SK-N-MC (cell line): ENCODE measurements at regions not wholly inside any gene's neighbourhood (a gene's known extent, or its start where the extent isn't known, plus 50 kb on each side); places are given as distances from the start of the nearest gene placed in this dataset.
"Not testable (repeated sequence)": the region's sequence is repeated elsewhere in the genome, so short reads cannot be mapped to it uniquely, and the experiment has no call there.

Experiments
- DNase-seq: peaks from one replicate; pipeline ENCODE4 v3.0.0-alpha.2; 2011; ENCODE audit warnings: low read depth, low spot score
- H3K27ac ChIP-seq: fragments of 200-600 bp; sonication (generic); 2 replicates; pipeline ENCODE4 v1.5.1; 2016; ENCODE audit warnings: mixed run types
- H3K36me3 ChIP-seq: fragments of 200-600 bp; sonication (generic); 2 replicates; pipeline ENCODE4 v1.6.1; 2017; ENCODE audit warnings: antibody characterized with exemption, low read length, mixed read lengths; ENCODE audit not compliant: insufficient read depth
- H3K4me3 ChIP-seq: fragments of 200-600 bp; sonication (generic); 2 replicates; pipeline ENCODE4 v1.5.1; 2016
- H3K9ac ChIP-seq: fragments of 200-600 bp; sonication (generic); 2 replicates; pipeline ENCODE4 v1.8.0; 2017; ENCODE audit warnings: mixed run types, mixed read lengths; ENCODE audit not compliant: insufficient read length
- H3K9me3 ChIP-seq: fragments of 200-600 bp; sonication (generic); 2 replicates; pipeline ENCODE4 v1.6.1; 2017; ENCODE audit warnings: low read depth, mild to moderate bottlenecking, antibody characterized with exemption, low read length, moderate library complexity, mixed read lengths
- EZH2 ChIP-seq: fragments of 200-600 bp; sonication (generic); IDR thresholded peaks from one replicate; pipeline ENCODE4 v1.6.1; 2017; ENCODE audit warnings: antibody characterized with exemption
- FOXP2 ChIP-seq: optimal IDR thresholded peaks from 2 replicates; pipeline ENCODE3; 2011; ENCODE audit warnings: mild to moderate bottlenecking, moderate library complexity; ENCODE audit not compliant: insufficient read depth; ENCODE audit errors: extremely low read length, control extremely low read depth
- POLR2AphosphoS5 ChIP-seq: IDR thresholded peaks from 2 replicates; pipeline ENCODE4 v1.6.1; 2012; ENCODE audit warnings: mild to moderate bottlenecking, low read depth, low read length, borderline replicate concordance

DNA sequence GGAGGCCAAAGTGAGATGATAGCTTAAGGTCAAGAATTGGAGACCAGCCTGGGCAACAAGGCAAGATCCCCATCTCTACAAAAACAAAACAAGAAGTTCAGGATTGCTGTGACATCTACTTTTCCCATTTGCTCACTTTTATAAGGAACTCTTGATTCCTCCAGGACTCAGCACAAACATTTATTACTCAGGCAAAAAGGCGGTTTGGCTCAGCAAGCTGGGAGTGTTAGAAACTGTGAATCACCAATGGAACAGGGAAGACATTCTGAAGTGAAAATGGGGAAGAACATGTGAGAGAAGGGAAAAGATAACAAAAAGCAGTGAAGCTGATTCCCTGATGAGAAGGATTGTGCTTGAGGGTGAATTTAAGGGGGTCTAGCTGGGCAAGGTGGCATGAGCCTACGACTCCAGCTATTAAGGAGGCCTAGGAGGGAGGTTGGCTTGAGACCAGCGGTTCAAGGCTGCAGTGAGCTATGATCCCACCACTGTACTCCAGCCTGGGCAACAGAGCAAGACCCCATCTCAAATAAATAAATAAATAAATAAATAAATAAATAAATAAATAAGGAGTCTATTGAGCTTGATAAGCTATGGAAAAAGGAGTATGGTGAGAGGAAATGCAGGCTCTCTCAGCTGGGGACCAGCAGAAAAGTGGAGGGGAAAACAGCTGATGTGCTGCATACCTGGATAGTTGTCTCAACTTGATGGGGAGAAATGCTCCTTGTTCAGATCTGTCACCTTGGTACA is 65.4 kb upstream of the HDDC2 start:
- H3K4me3 ChIP-seq: no peak overlapping the region

DNA sequence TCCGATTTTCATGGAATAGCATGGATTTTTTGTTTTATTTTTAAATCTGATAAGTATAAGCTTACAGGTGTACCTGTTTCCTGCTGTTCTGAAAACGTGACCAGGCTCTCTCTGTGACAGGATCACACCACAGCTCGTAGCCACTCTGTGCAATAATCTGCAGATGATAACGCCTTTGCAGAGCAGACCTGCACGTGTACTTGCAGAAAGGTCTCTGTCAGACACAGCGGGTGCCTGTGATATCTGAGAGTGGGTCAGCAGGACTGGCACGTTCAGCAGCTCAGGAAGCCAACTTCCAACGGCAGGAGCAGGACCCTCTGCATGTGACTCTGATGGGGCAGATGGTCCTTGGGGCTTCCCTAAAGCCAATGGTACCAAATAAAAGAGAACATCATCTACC is 68.6 kb upstream of the HDDC2 start:
- Histone ChIP-seq H3K9ac (no peak overlapping the region), H3K36me3 (no peaks in the 10 kb centered on the region), H3K4me3 (no peak overlapping the region), H3K9me3 (no peaks in the 10 kb centered on the region), H3K27ac (no peak overlapping the region)
- TF ChIP-seq POLR2AphosphoS5: no peak
- TF ChIP-seq FOXP2: no peak
- no peak for TF ChIP-seq EZH2
- DNase-seq: no peak

More for the DNA sequence above, 65.4 kb upstream of the HDDC2 start:
- TF ChIP-seq POLR2AphosphoS5 (no peak), EZH2 (no peak), FOXP2 (no peak)
- H3K36me3 ChIP-seq: no peaks in the 10 kb centered on the region
- no peak for DNase-seq
- H3K9ac ChIP-seq: no peak overlapping the region
- no peak overlapping the region for H3K27ac ChIP-seq
- no peaks in the 10 kb centered on the region for H3K9me3 ChIP-seq

- no peaks in the 10 kb centered on the region for H3K36me3 ChIP-seq
- H3K27ac ChIP-seq: no peak overlapping the region
- no peak overlapping the region for H3K4me3 ChIP-seq
- no peak overlapping the region for H3K9ac ChIP-seq
- no peak for DNase-seq
- TF ChIP-seq FOXP2 (no peak), EZH2 (no peak), POLR2AphosphoS5 (no peak)
- no peaks in the 10 kb centered on the region for H3K9me3 ChIP-seq
These were observed 73.2 kb upstream of the HDDC2 start for GRCh38 chr6:125375013-125375412.

- Histone ChIP-seq H3K36me3 (no peaks in the 10 kb centered on the region), H3K4me3 (no peak overlapping the region), H3K27ac (no peak overlapping the region), H3K9ac (no peak overlapping the region), H3K9me3 (no peaks in the 10 kb centered on the region)
- no peak for DNase-seq
- TF ChIP-seq FOXP2 (no peak), POLR2AphosphoS5 (no peak), EZH2 (no peak)
These were observed 74.1 kb upstream of the HDDC2 start for GRCh38 chr6:125375821-125376220.

DNA sequence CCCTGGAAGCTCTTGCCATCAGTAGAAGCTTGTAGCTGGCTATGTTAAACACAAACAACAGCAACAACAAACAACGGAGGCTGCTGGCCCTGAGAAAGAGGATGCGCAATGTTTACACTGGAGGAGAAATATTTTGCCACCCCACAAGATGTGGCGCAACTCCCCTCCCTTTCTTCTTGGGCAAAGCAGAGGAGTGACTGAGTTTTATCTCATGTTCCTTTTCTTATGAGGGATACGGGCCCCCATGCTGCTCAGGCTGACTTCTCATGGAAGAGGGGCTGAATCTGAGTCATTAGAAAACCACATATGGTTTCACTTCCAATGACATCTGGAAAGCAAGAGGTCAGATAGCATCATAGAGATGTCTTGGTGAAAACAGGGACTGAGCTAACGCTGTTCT is 75.9 kb upstream of the HDDC2 start:
- no peak for DNase-seq
- Histone ChIP-seq H3K36me3 (no peaks in the 10 kb centered on the region), H3K9me3 (no peaks in the 10 kb centered on the region), H3K27ac (no peak overlapping the region), H3K9ac (no peak overlapping the region), H3K4me3 (no peak overlapping the region)
- no peak for TF ChIP-seq FOXP2
- TF ChIP-seq EZH2: no peak
- no peak for TF ChIP-seq POLR2AphosphoS5

- no peak overlapping the region for H3K27ac ChIP-seq
- no peaks in the 10 kb centered on the region for H3K36me3 ChIP-seq
- H3K9me3 ChIP-seq: no peaks in the 10 kb centered on the region
- no peak overlapping the region for H3K4me3 ChIP-seq
- no peak overlapping the region for H3K9ac ChIP-seq
- no peak for TF ChIP-seq EZH2
- DNase-seq: no peak
These were observed 77.4 kb upstream of the HDDC2 start for GRCh38 chr6:125379174-125379573.

GRCh38 chr6:125380474-125380873 is 78.7 kb upstream of the HDDC2 start:
- DNase-seq: no peak
- no peak for TF ChIP-seq EZH2
- TF ChIP-seq FOXP2: no peak
- TF ChIP-seq POLR2AphosphoS5: no peak
- no peaks in the 10 kb centered on the region for H3K36me3 ChIP-seq
- no peak overlapping the region for H3K9ac ChIP-seq
- H3K27ac ChIP-seq: no peak overlapping the region
- no peaks in the 10 kb centered on the region for H3K9me3 ChIP-seq
- no peak overlapping the region for H3K4me3 ChIP-seq

GRCh38 chr6:125386337-125386736 is 84.6 kb upstream of the HDDC2 start:
- not testable (repeated sequence) for H3K4me3 ChIP-seq, H3K36me3 ChIP-seq, H3K27ac ChIP-seq, H3K9me3 ChIP-seq, H3K9ac ChIP-seq, DNase-seq

DNA sequence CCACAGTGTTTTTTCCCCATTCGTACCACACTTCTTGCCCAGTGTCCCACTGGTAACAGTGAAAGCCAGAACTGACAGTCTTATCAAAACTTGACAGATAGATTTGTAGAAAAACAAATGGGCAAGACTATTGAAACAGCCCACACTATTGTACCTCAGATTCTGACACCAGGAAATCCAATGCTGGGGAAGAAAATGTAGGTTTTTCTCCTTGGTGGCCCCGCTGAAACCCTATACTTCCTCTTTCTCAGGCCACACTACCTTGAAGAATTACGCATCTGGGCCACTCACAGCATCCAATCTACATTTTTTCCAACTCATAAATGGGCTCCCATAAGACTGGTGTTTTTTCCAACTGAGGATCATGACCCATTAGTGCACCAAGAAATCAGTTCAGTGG is 90.9 kb upstream of the HDDC2 start:
- DNase-seq: no peak
- TF ChIP-seq EZH2: no peak
- TF ChIP-seq POLR2AphosphoS5: no peak
- TF ChIP-seq FOXP2: no peak
- Histone ChIP-seq H3K9ac (no peak overlapping the region), H3K27ac (no peak overlapping the region), H3K4me3 (no peak overlapping the region), H3K9me3 (no peaks in the 10 kb centered on the region), H3K36me3 (no peaks in the 10 kb centered on the region)
